Spleen (tissue), 7 donors: ENCODE measurements at regions not wholly inside any gene's neighbourhood (a gene's known extent, or its start where the extent isn't known, plus 50 kb on each side); places are given as distances from the start of the nearest gene placed in this dataset.

ENCODE experiments used
- POLR2AphosphoS5 ChIP-seq, 3 donors: sonication (generic); formaldehyde crosslinking; IDR thresholded peaks; one replicate each; pipeline ENCODE4 v1.5.1; 2017; ENCODE audit warnings: antibody characterized with exemption in 3 of 3
- TF ChIP-seq, protein P1 (sequence below), 11 experiments: fragments of 200-600 bp in 7 of 11; fragments of 450-650 bp in 4 of 11; sonication (generic) in 4 of 11; IDR thresholded peaks in 8 of 11; conservative IDR thresholded peaks in 3 of 11; 1 replicate in 7 of 11; 2 replicates in 4 of 11; pipeline versions ENCODE4 v1.4.0 to v1.8.0; 2016 to 2021; ENCODE audit warnings: antibody characterized with exemption in 11 of 11, inconsistent platforms in 4 of 11, mild to moderate bottlenecking in 1 of 11
- donor health status: DM: no; HTN: no; CAD: no; lungs with moderate emphysema.
- donor health status: DM: no; HTN: no; CAD: no.
- donor health status: DM: no; HTN: no; CAD: no.

GRCh38 chr13:111952032-111952431 is 114.9 kb upstream of the SOX1 start:
- TF ChIP-seq, protein P1, sequence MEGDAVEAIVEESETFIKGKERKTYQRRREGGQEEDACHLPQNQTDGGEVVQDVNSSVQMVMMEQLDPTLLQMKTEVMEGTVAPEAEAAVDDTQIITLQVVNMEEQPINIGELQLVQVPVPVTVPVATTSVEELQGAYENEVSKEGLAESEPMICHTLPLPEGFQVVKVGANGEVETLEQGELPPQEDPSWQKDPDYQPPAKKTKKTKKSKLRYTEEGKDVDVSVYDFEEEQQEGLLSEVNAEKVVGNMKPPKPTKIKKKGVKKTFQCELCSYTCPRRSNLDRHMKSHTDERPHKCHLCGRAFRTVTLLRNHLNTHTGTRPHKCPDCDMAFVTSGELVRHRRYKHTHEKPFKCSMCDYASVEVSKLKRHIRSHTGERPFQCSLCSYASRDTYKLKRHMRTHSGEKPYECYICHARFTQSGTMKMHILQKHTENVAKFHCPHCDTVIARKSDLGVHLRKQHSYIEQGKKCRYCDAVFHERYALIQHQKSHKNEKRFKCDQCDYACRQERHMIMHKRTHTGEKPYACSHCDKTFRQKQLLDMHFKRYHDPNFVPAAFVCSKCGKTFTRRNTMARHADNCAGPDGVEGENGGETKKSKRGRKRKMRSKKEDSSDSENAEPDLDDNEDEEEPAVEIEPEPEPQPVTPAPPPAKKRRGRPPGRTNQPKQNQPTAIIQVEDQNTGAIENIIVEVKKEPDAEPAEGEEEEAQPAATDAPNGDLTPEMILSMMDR (IDR thresholded peaks at IDR 0.05 in 8 of 11, conservative IDR thresholded peaks at IDR 0.05 in 3 of 11) = no peak
- TF ChIP-seq POLR2AphosphoS5 (IDR thresholded peaks at IDR 0.05) = no peak
